Neural progenitor cell (in vitro differentiated cells): ENCODE measurements at regions not wholly inside any gene's neighbourhood (a gene's known extent, or its start where the extent isn't known, plus 50 kb on each side); places are given as distances from the start of the nearest gene placed in this dataset.
A peak's percentile ranks its signal among the peaks of the same experiment; 100 is the strongest.

Experiments used
- DNase-seq: peaks from one replicate; pipeline ENCODE4 v3.0.0-alpha.2; 2016; ENCODE audit warnings: low spot score
- H2AFZ ChIP-seq: fragments of 200-600 bp; sonication (generic); replicated peaks from 2 replicates; pipeline ENCODE4 v1.6.1; 2016; ENCODE audit warnings: antibody characterized with exemption
- H3F3A ChIP-seq: fragments of 200-600 bp; sonication (generic); 2 replicates; pipeline ENCODE4 v1.6.1; 2016; ENCODE audit warnings: antibody characterized with exemption, low read depth
- H3K27ac ChIP-seq: fragments of 200-600 bp; sonication (generic); 2 replicates; pipeline ENCODE4 v1.5.1; 2016; ENCODE audit warnings: mild to moderate bottlenecking
- H3K27me3 ChIP-seq: fragments of 200-600 bp; sonication (generic); 2 replicates; pipeline ENCODE4 v1.6.1; 2016; ENCODE audit warnings: mild to moderate bottlenecking, moderate library complexity
- H3K36me3 ChIP-seq: fragments of 200-600 bp; sonication (generic); 2 replicates; pipeline ENCODE4 v1.5.1; 2016
- H3K4me1 ChIP-seq: fragments of 200-600 bp; sonication (generic); 2 replicates; pipeline ENCODE4 v1.6.1; 2016; ENCODE audit warnings: mixed run types
- H3K4me2 ChIP-seq: fragments of 200-600 bp; sonication (generic); 2 replicates; pipeline ENCODE4 v1.6.1; 2016
- H3K4me3 ChIP-seq: fragments of 200-600 bp; sonication (generic); 2 replicates; pipeline ENCODE4 v1.5.1; 2016
- H3K79me2 ChIP-seq: fragments of 200-600 bp; sonication (generic); 2 replicates; pipeline ENCODE4 v1.6.1; 2016; ENCODE audit warnings: low read depth
- H3K9ac ChIP-seq: fragments of 200-600 bp; sonication (generic); 2 replicates; pipeline ENCODE4 v1.6.1; 2016
- H3K9me3 ChIP-seq: fragments of 200-600 bp; sonication (generic); 2 replicates; pipeline ENCODE4 v1.5.1; 2016; ENCODE audit warnings: low read depth
- H4K20me1 ChIP-seq: fragments of 200-600 bp; sonication (generic); 2 replicates; pipeline ENCODE4 v1.6.1; 2016; ENCODE audit warnings: low read depth
- H3K27ac Mint-ChIP-seq: 3 replicates; pipeline ENCODE4 v1.8.0; 2021; ENCODE audit warnings: mixed read lengths
- H3K27me3 Mint-ChIP-seq: 2 replicates; pipeline ENCODE4 v1.8.0; 2022; ENCODE audit warnings: low read depth, mild to moderate bottlenecking, inconsistent platforms, moderate library complexity, mixed read lengths; ENCODE audit not compliant: insufficient read depth
- H3K36me3 Mint-ChIP-seq: 3 replicates; pipeline ENCODE4 v1.8.0; 2021; ENCODE audit warnings: mixed read lengths
- H3K4me1 Mint-ChIP-seq: 3 replicates; pipeline ENCODE4 v1.8.0; 2021; ENCODE audit warnings: mixed read lengths
- H3K4me3 Mint-ChIP-seq: 3 replicates; pipeline ENCODE4 v1.8.0; 2021; ENCODE audit warnings: mild to moderate bottlenecking, moderate library complexity, mixed read lengths
- H3K9me3 Mint-ChIP-seq: 3 replicates; pipeline ENCODE4 v1.8.0; 2020; ENCODE audit warnings: mixed read lengths
- EZH2 ChIP-seq: fragments of 200-600 bp; sonication (generic); IDR thresholded peaks from 2 replicates; pipeline ENCODE4 v1.6.1; 2017; ENCODE audit warnings: antibody characterized with exemption, mild to moderate bottlenecking, moderate library complexity
- EZH2phosphoT487 ChIP-seq: fragments of 200-600 bp; sonication (generic); IDR thresholded peaks from 2 replicates; pipeline ENCODE4 v1.6.1; 2017; ENCODE audit warnings: antibody characterized with exemption
- TF ChIP-seq, protein P1 (sequence below): fragments of 200-600 bp; sonication (generic); IDR thresholded peaks from 2 replicates; pipeline ENCODE4 v1.5.1; 2017; ENCODE audit warnings: antibody characterized with exemption, mild to moderate bottlenecking

- Histone ChIP-seq H3K36me3 (no peaks in the 10 kb centered on the region), H3F3A (no peaks in the 10 kb centered on the region), H3K79me2 (no peaks in the 10 kb centered on the region), H3K27ac (no peak overlapping the region), H3K27me3 (no peaks in the 10 kb centered on the region), H3K4me2 (no peak overlapping the region), H3K9ac (no peak overlapping the region), H3K4me1 (peaks cover 6% of the 10 kb centered on the region), H2AFZ (no peak overlapping the region), H4K20me1 (no peaks in the 10 kb centered on the region), H3K4me3 (no peak overlapping the region), H3K9me3 (no peaks in the 10 kb centered on the region)
- no peak for TF ChIP-seq EZH2phosphoT487
- TF ChIP-seq, protein P1, sequence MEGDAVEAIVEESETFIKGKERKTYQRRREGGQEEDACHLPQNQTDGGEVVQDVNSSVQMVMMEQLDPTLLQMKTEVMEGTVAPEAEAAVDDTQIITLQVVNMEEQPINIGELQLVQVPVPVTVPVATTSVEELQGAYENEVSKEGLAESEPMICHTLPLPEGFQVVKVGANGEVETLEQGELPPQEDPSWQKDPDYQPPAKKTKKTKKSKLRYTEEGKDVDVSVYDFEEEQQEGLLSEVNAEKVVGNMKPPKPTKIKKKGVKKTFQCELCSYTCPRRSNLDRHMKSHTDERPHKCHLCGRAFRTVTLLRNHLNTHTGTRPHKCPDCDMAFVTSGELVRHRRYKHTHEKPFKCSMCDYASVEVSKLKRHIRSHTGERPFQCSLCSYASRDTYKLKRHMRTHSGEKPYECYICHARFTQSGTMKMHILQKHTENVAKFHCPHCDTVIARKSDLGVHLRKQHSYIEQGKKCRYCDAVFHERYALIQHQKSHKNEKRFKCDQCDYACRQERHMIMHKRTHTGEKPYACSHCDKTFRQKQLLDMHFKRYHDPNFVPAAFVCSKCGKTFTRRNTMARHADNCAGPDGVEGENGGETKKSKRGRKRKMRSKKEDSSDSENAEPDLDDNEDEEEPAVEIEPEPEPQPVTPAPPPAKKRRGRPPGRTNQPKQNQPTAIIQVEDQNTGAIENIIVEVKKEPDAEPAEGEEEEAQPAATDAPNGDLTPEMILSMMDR: no peak
- no peak for TF ChIP-seq EZH2
- Mint-ChIP-seq H3K27me3 (peaks cover 2% of the 10 kb centered on the region), H3K27ac (peak overlapping the region; percentile 73), H3K36me3 (no peaks in the 10 kb centered on the region), H3K9me3 (no peaks in the 10 kb centered on the region), H3K4me1 (peaks cover 15% of the 10 kb centered on the region), H3K4me3 (no peak overlapping the region)
- DNase-seq: no peak
Measured at GRCh38 chr11:112785719-112786118, 175.5 kb upstream of the NCAM1 start.

DNA sequence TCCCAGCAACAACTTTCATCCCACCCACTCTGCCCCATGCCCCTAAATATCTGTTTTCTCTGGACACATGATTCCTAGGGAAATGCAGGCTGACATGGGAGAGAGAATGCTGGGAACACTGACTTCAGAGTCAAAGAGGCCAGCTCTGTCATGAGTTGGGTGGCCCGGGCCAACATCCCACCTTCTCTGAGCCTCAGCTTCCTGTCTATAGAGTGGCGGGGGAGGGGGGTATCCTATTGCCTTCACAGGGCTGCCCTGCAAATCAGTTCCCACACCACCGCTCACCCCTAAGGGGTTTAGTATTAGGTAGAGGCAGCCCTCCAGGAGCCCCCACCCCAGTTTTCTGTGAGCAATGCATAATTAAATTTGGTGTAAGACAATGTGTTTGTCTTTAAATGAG is 175.0 kb upstream of the NCAM1 start:
- H3K27ac ChIP-seq: no peak overlapping the region
- H3K4me1 ChIP-seq: peaks cover 3% of the 10 kb centered on the region

GRCh38 chr11:112786886-112787530 is 174.2 kb upstream of the NCAM1 start:
- Histone ChIP-seq H3K27ac (no peak overlapping the region), H3K4me2 (no peak overlapping the region), H3K36me3 (no peaks in the 10 kb centered on the region), H3K79me2 (no peaks in the 10 kb centered on the region), H3K27me3 (no peaks in the 10 kb centered on the region), H3F3A (no peaks in the 10 kb centered on the region), H2AFZ (no peak overlapping the region), H3K9me3 (no peaks in the 10 kb centered on the region), H3K4me3 (no peak overlapping the region), H3K9ac (no peak overlapping the region), H4K20me1 (no peaks in the 10 kb centered on the region), H3K4me1 (no peaks in the 10 kb centered on the region)
- H3K36me3 Mint-ChIP-seq: no peaks in the 10 kb centered on the region
- no peak overlapping the region for H3K4me3 Mint-ChIP-seq
- TF ChIP-seq EZH2phosphoT487 (no peak), EZH2 (no peak)
- TF ChIP-seq, protein P1: no peak
- DNase-seq: no peak
- peaks cover 15% of the 10 kb centered on the region for H3K4me1 Mint-ChIP-seq
- H3K27me3 Mint-ChIP-seq: peaks cover 3% of the 10 kb centered on the region
- no peaks in the 10 kb centered on the region for H3K9me3 Mint-ChIP-seq
- H3K27ac Mint-ChIP-seq: peak overlapping the region; percentile 51

More for the DNA sequence above, 175.0 kb upstream of the NCAM1 start:
- Mint-ChIP-seq H3K36me3 (no peaks in the 10 kb centered on the region), H3K27me3 (peaks cover 2% of the 10 kb centered on the region), H3K27ac (no peak overlapping the region), H3K9me3 (no peaks in the 10 kb centered on the region), H3K4me1 (peaks cover 15% of the 10 kb centered on the region), H3K4me3 (no peak overlapping the region)
- H3K79me2 ChIP-seq: no peaks in the 10 kb centered on the region
- H4K20me1 ChIP-seq: no peaks in the 10 kb centered on the region
- no peak overlapping the region for H3K4me2 ChIP-seq
- no peak for DNase-seq
- H2AFZ ChIP-seq: no peak overlapping the region
- no peaks in the 10 kb centered on the region for H3K27me3 ChIP-seq
- H3K9ac ChIP-seq: no peak overlapping the region
- TF ChIP-seq, protein P1: no peak
- TF ChIP-seq EZH2phosphoT487 (no peak), EZH2 (no peak)
- H3F3A ChIP-seq: no peaks in the 10 kb centered on the region
- no peaks in the 10 kb centered on the region for H3K9me3 ChIP-seq
- no peak overlapping the region for H3K4me3 ChIP-seq
- no peaks in the 10 kb centered on the region for H3K36me3 ChIP-seq
